HG02884 (cell line): ENCODE measurements at regions not wholly inside any gene's neighbourhood (a gene's known extent, or its start where the extent isn't known, plus 50 kb on each side); places are given as distances from the start of the nearest gene placed in this dataset.
"Not testable (repeated sequence)": the region's sequence is repeated elsewhere in the genome, so short reads cannot be mapped to it uniquely, and the experiment has no call there.

Experiments used
- ATAC-seq: cut with Tn5 transposase; IDR thresholded peaks from one replicate; pipeline ENCODE4 v1.9.1; 2021; ENCODE audit warnings: mild to moderate bottlenecking, moderate library complexity; ENCODE audit not compliant: unreplicated experiment

GRCh38 chr1:232180779-232181136 is 449.2 kb downstream of the SIPA1L2 start:
- no peak for ATAC-seq

- no peak for ATAC-seq
Measured at GRCh38 chr1:232179896-232180778, 449.8 kb downstream of the SIPA1L2 start.

GRCh38 chr1:232178191-232178590 is 451.7 kb downstream of the SIPA1L2 start:
- ATAC-seq = no peak

- ATAC-seq = no peak
Measured at GRCh38 chr1:232177438-232177837, 452.5 kb downstream of the SIPA1L2 start.

GRCh38 chr1:232176222-232176621 is 453.7 kb downstream of the SIPA1L2 start:
- no peak for ATAC-seq

- ATAC-seq = no peak
Measured at GRCh38 chr1:232174306-232174705, 455.6 kb downstream of the SIPA1L2 start.

- ATAC-seq = no peak
Measured at GRCh38 chr1:232172563-232172962, 457.4 kb downstream of the SIPA1L2 start.

- no peak for ATAC-seq
Measured at GRCh38 chr1:232170909-232171308, 459.0 kb downstream of the SIPA1L2 start.

GRCh38 chr1:232169436-232169835 is 460.5 kb downstream of the SIPA1L2 start:
- ATAC-seq = no peak

- ATAC-seq = no peak
Measured at GRCh38 chr1:232168508-232168907, 461.4 kb downstream of the SIPA1L2 start.

GRCh38 chr1:232166942-232167341 is 463.0 kb downstream of the SIPA1L2 start:
- no peak for ATAC-seq

GRCh38 chr1:232164078-232164963 is 465.6 kb downstream of the SIPA1L2 start:
- ATAC-seq = no peak

- no peak for ATAC-seq
Measured at GRCh38 chr1:232163533-232163932, 466.4 kb downstream of the SIPA1L2 start.

- no peak for ATAC-seq
Measured at GRCh38 chr1:232162001-232162400, 467.9 kb downstream of the SIPA1L2 start.

GRCh38 chr1:232158558-232158957 is 471.4 kb downstream of the SIPA1L2 start:
- ATAC-seq = not testable (repeated sequence)

- not testable (repeated sequence) for ATAC-seq
Measured at GRCh38 chr1:232156070-232156469, 473.9 kb downstream of the SIPA1L2 start.

GRCh38 chr1:232153652-232154051 is 476.3 kb downstream of the SIPA1L2 start:
- no peak for ATAC-seq

- no peak for ATAC-seq
Measured at GRCh38 chr1:232150770-232151548, 479.0 kb downstream of the SIPA1L2 start.

GRCh38 chr1:232149287-232150201 is 480.4 kb downstream of the SIPA1L2 start:
- ATAC-seq = no peak

- no peak for ATAC-seq
Measured at GRCh38 chr1:232147215-232147614, 482.7 kb downstream of the SIPA1L2 start.
